ENCODE measurements at regions not wholly inside any gene's neighbourhood (a gene's known extent, or its start where the extent isn't known, plus 50 kb on each side); places are given as distances from the start of the nearest gene placed in this dataset.
"Not testable (repeated sequence)": the region's sequence is repeated elsewhere in the genome, so short reads cannot be mapped to it uniquely, and the experiment has no call there.

DNA sequence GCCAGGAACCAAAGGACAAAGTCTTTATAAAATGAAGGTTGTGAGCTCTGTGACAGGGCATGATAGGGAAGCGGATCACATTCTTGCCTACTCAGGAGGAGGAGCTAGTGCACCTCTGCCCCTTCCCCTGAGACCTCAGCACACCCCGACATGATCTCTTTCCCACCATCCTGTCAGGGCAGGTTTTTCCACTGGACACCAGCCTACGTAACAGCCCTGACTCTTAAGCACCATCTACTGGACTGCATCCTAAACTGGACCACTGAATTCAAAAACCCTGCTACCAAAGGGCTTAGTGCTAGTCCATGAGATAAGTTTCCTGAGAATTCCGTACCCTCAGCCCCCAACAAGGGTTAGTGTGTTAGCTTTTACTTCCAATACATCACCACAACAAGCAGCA lies 166.4 kb downstream of the FAM72C start:
- TF ChIP-seq, protein P1, sequence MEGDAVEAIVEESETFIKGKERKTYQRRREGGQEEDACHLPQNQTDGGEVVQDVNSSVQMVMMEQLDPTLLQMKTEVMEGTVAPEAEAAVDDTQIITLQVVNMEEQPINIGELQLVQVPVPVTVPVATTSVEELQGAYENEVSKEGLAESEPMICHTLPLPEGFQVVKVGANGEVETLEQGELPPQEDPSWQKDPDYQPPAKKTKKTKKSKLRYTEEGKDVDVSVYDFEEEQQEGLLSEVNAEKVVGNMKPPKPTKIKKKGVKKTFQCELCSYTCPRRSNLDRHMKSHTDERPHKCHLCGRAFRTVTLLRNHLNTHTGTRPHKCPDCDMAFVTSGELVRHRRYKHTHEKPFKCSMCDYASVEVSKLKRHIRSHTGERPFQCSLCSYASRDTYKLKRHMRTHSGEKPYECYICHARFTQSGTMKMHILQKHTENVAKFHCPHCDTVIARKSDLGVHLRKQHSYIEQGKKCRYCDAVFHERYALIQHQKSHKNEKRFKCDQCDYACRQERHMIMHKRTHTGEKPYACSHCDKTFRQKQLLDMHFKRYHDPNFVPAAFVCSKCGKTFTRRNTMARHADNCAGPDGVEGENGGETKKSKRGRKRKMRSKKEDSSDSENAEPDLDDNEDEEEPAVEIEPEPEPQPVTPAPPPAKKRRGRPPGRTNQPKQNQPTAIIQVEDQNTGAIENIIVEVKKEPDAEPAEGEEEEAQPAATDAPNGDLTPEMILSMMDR (conservative IDR thresholded peaks at IDR 0.05; ENCODE audit: low read depth in 2 of 2): not testable (repeated sequence)
- not testable (repeated sequence) for TF ChIP-seq EZH2phosphoT487 (IDR thresholded peaks at IDR 0.05; ENCODE audit: unreplicated experiment); POLR2AphosphoS5 (IDR thresholded peaks at IDR 0.05; ENCODE audit: low read depth); EZH2 (IDR thresholded peaks at IDR 0.05; ENCODE audit: low read depth, unreplicated experiment)
- TF ChIP-seq, protein P2, sequence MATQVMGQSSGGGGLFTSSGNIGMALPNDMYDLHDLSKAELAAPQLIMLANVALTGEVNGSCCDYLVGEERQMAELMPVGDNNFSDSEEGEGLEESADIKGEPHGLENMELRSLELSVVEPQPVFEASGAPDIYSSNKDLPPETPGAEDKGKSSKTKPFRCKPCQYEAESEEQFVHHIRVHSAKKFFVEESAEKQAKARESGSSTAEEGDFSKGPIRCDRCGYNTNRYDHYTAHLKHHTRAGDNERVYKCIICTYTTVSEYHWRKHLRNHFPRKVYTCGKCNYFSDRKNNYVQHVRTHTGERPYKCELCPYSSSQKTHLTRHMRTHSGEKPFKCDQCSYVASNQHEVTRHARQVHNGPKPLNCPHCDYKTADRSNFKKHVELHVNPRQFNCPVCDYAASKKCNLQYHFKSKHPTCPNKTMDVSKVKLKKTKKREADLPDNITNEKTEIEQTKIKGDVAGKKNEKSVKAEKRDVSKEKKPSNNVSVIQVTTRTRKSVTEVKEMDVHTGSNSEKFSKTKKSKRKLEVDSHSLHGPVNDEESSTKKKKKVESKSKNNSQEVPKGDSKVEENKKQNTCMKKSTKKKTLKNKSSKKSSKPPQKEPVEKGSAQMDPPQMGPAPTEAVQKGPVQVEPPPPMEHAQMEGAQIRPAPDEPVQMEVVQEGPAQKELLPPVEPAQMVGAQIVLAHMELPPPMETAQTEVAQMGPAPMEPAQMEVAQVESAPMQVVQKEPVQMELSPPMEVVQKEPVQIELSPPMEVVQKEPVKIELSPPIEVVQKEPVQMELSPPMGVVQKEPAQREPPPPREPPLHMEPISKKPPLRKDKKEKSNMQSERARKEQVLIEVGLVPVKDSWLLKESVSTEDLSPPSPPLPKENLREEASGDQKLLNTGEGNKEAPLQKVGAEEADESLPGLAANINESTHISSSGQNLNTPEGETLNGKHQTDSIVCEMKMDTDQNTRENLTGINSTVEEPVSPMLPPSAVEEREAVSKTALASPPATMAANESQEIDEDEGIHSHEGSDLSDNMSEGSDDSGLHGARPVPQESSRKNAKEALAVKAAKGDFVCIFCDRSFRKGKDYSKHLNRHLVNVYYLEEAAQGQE (IDR thresholded peaks at IDR 0.05; ENCODE audit: unreplicated experiment): not testable (repeated sequence)
- TF ChIP-seq, protein P3, sequence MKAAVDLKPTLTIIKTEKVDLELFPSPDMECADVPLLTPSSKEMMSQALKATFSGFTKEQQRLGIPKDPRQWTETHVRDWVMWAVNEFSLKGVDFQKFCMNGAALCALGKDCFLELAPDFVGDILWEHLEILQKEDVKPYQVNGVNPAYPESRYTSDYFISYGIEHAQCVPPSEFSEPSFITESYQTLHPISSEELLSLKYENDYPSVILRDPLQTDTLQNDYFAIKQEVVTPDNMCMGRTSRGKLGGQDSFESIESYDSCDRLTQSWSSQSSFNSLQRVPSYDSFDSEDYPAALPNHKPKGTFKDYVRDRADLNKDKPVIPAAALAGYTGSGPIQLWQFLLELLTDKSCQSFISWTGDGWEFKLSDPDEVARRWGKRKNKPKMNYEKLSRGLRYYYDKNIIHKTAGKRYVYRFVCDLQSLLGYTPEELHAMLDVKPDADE (IDR thresholded peaks at IDR 0.05): not testable (repeated sequence)

Data from GM23338 (cell line).